Smooth muscle cell (in vitro differentiated cells): ENCODE measurements at regions not wholly inside any gene's neighbourhood (a gene's known extent, or its start where the extent isn't known, plus 50 kb on each side); places are given as distances from the start of the nearest gene placed in this dataset.

ENCODE experiments used
- DNase-seq: peaks from one replicate; lab custom pipeline; 2025; ENCODE audit not compliant: unreplicated experiment; lab: John Stamatoyannopoulos, UW
- H2AFZ ChIP-seq: fragments of 200-600 bp; sonication (generic); 2 replicates; pipeline ENCODE4 v1.6.0; 2016; ENCODE audit warnings: antibody characterized with exemption, low read depth, mild to moderate bottlenecking
- H3F3A ChIP-seq: fragments of 200-600 bp; sonication (generic); 2 replicates; pipeline ENCODE4 v1.6.0; 2017; ENCODE audit warnings: antibody characterized with exemption, low read depth
- H3K27ac ChIP-seq: fragments of 200-600 bp; sonication (generic); 2 replicates; pipeline ENCODE4 v1.5.1; 2016; ENCODE audit warnings: low read depth, mild to moderate bottlenecking
- H3K27me3 ChIP-seq: fragments of 200-600 bp; sonication (generic); 2 replicates; pipeline ENCODE4 v1.6.1; 2016; ENCODE audit warnings: low read depth, mild to moderate bottlenecking
- H3K36me3 ChIP-seq: fragments of 200-600 bp; sonication (generic); 2 replicates; pipeline ENCODE4 v1.5.1; 2016; ENCODE audit warnings: low read depth
- H3K4me1 ChIP-seq: fragments of 200-600 bp; sonication (generic); 2 replicates; pipeline ENCODE4 v1.5.1; 2016; ENCODE audit warnings: low read depth
- H3K4me2 ChIP-seq: fragments of 200-600 bp; sonication (generic); 2 replicates; pipeline ENCODE4 v1.6.0; 2016; ENCODE audit warnings: mild to moderate bottlenecking
- H3K4me3 ChIP-seq: fragments of 200-600 bp; sonication (generic); 2 replicates; pipeline ENCODE4 v1.5.1; 2016; ENCODE audit warnings: mild to moderate bottlenecking
- H3K79me2 ChIP-seq: fragments of 200-600 bp; sonication (generic); 2 replicates; pipeline ENCODE4 v1.6.0; 2016; ENCODE audit warnings: low read depth, mild to moderate bottlenecking
- H3K9ac ChIP-seq: fragments of 200-600 bp; sonication (generic); 2 replicates; pipeline ENCODE4 v1.6.0; 2016; ENCODE audit warnings: low read depth
- H3K9me3 ChIP-seq: fragments of 200-600 bp; sonication (generic); replicated peaks from 2 replicates; pipeline ENCODE4 v1.5.1; 2016; ENCODE audit warnings: low read depth
- H4K20me1 ChIP-seq: fragments of 200-600 bp; sonication (generic); 2 replicates; pipeline ENCODE4 v1.6.0; 2016; ENCODE audit warnings: low read depth
- WGBS: methylation state at CpG from one replicate; pipeline ENCODE4 v1.1.7; 2016; ENCODE audit warnings: low lambda C conversion rate; 5-methylcytosine and 5-hydroxymethylcytosine counted together
- TF ChIP-seq, protein P1 (sequence below): fragments of 200-600 bp; sonication (generic); IDR thresholded peaks from 2 replicates; pipeline ENCODE4 v1.5.1; 2017; ENCODE audit warnings: borderline replicate concordance, mild to moderate bottlenecking, antibody characterized with exemption; ENCODE audit not compliant: insufficient read depth, poor library complexity, severe bottlenecking

DNA sequence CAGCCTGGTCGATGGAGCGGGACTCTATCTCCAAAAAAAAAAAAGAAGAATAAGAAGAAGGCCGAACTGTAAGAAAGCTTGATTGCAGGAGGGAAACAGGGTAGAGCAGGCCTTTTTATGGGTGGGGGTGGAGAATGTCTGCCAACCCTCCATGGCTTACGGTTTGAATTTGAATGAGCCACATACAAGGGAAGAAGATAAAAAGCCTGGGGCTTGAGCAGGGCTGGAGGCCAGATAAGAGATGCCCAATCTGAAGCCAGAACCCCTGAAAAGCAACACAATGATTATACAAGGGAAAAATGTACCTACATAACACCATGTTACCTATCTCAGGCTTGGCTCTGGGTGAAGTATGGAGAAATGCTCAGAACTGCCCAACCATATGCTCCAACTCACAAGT lies 57.3 kb upstream of the TRIM2 start:
- H3K4me1 ChIP-seq = peaks cover 5% of the 10 kb centered on the region
- no peak overlapping the region for H2AFZ ChIP-seq
- H3K27ac ChIP-seq = no peak overlapping the region
- no peaks in the 10 kb centered on the region for H3K9me3 ChIP-seq
- no peaks in the 10 kb centered on the region for H3K36me3 ChIP-seq
- H3K4me3 ChIP-seq = no peak overlapping the region
- H3K27me3 ChIP-seq = no peaks in the 10 kb centered on the region
- DNase-seq = no peak
- no peaks in the 10 kb centered on the region for H4K20me1 ChIP-seq
- H3K4me2 ChIP-seq = no peak overlapping the region
- TF ChIP-seq, protein P1, sequence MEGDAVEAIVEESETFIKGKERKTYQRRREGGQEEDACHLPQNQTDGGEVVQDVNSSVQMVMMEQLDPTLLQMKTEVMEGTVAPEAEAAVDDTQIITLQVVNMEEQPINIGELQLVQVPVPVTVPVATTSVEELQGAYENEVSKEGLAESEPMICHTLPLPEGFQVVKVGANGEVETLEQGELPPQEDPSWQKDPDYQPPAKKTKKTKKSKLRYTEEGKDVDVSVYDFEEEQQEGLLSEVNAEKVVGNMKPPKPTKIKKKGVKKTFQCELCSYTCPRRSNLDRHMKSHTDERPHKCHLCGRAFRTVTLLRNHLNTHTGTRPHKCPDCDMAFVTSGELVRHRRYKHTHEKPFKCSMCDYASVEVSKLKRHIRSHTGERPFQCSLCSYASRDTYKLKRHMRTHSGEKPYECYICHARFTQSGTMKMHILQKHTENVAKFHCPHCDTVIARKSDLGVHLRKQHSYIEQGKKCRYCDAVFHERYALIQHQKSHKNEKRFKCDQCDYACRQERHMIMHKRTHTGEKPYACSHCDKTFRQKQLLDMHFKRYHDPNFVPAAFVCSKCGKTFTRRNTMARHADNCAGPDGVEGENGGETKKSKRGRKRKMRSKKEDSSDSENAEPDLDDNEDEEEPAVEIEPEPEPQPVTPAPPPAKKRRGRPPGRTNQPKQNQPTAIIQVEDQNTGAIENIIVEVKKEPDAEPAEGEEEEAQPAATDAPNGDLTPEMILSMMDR = no peak
- 72% methylated on average over 4 of the region's 4 CpGs for WGBS
- no peaks in the 10 kb centered on the region for H3K79me2 ChIP-seq
- no peak overlapping the region for H3K9ac ChIP-seq
- peaks cover 2% of the 10 kb centered on the region for H3F3A ChIP-seq

DNA sequence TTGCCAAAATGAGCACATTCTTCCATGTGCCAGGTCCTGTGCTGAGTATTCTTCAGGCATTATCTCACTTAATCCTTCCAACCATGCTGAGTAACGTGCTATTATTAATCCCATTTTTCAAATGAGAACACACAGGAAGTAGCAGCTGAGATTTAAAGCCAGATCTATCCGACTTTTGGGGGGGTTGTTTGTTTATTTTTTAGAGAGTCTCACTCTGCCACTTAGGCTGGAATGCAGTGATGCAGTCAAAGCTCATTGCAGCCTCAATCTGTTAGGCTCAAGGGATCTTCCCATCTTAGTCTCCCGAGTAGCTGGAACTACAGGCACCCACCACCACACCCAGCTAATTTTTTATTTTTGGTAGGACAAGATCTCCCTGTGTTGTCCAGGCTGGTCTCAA lies 55.5 kb upstream of the TRIM2 start:
- Histone ChIP-seq H3K36me3 (no peaks in the 10 kb centered on the region), H3F3A (peaks cover 3% of the 10 kb centered on the region), H3K9ac (no peak overlapping the region), H3K27me3 (no peaks in the 10 kb centered on the region), H3K27ac (no peak overlapping the region), H3K4me3 (no peak overlapping the region), H3K9me3 (no peaks in the 10 kb centered on the region), H2AFZ (no peak overlapping the region), H4K20me1 (no peaks in the 10 kb centered on the region), H3K4me1 (peaks cover 11% of the 10 kb centered on the region), H3K79me2 (no peaks in the 10 kb centered on the region), H3K4me2 (no peak overlapping the region)
- TF ChIP-seq, protein P1 = no peak
- WGBS = 18% methylated on average over 3 of the region's 3 CpGs
- DNase-seq = no peak

DNA sequence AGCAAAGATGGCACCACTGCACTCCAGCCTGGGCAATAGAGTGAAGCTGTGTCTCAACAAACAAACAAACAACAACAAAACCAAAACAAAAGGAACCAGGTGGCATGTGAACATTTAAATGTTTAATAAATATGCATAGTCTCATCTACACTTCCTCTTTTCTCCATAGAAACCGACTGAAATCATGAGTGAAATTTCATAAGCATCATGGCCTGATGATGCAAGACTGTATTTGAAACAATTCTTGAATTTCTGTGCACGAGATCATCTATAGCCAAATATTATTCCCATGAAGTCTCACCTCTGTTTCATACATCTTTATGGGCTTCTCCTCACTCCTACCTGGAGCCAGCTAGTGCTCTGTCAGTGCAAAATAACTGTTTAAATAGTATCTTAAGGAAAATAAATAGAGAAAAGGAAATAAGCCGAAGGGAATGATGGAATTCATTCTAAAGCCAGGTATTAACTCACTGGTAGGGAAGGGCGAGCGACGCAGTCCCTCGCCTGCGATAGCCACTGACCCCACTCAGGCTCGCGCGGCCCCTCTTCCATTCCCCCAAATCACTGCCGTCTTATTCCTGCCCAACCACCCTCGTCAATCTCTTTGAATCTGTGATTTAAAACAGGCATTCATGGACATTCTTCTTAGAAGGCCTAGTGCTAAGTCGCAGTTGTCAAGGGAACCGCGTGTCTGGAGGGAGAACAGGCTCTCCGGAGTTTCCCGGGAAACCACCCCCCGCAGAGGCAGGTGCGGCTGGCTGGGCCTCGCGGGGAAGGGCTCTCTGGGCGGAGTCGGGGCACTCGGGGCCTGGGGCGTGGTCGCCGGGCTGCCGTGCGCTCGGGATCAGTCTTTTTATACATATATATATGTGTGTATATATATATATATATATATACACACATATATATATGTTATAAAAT lies 52.4 kb upstream of the TRIM2 start:
- 17% methylated on average over 31 of the region's 31 CpGs for WGBS
- no peak overlapping the region for H3K9ac ChIP-seq
- no peak overlapping the region for H2AFZ ChIP-seq
- peak overlapping the region; percentile 60 for H3K4me3 ChIP-seq
- H3K79me2 ChIP-seq = no peaks in the 10 kb centered on the region
- H3K9me3 ChIP-seq = no peaks in the 10 kb centered on the region
- no peaks in the 10 kb centered on the region for H4K20me1 ChIP-seq
- H3K27me3 ChIP-seq = no peaks in the 10 kb centered on the region
- peaks cover 3% of the 10 kb centered on the region for H3F3A ChIP-seq
- no peak overlapping the region for H3K27ac ChIP-seq
- peak overlapping the region; percentile 93 for H3K4me2 ChIP-seq
- DNase-seq = peak; percentile 18
- no peaks in the 10 kb centered on the region for H3K36me3 ChIP-seq
- H3K4me1 ChIP-seq = peaks cover 11% of the 10 kb centered on the region
- TF ChIP-seq, protein P1 = no peak
